Hepatic stellate cell (primary cell): ENCODE measurements at regions not wholly inside any gene's neighbourhood (a gene's known extent, or its start where the extent isn't known, plus 50 kb on each side); places are given as distances from the start of the nearest gene placed in this dataset.

Experiments used
- DNase-seq: peaks from one replicate; pipeline ENCODE4 v3.0.0; 2011; ENCODE audit warnings: low spot score

DNA sequence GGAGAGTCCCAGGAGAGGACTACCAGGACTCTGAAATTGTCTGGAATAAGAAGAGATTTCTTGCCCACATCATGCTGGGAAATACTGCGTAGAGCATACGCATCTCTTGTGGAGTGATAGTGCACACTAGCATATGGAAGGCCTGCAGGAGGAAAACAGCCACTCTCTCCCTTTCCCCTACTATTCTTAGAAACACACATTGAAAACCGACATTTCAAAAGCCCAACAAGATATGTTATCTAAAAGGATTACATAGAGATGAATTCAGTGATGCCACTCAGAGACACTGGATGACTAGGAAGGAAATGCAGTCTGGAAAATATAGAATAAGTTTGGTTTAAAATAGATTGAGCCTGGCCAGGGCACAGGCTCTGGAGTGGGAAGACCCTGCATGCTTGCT lies 388.7 kb upstream of the NBEA start:
- DNase-seq, result no peak

DNA sequence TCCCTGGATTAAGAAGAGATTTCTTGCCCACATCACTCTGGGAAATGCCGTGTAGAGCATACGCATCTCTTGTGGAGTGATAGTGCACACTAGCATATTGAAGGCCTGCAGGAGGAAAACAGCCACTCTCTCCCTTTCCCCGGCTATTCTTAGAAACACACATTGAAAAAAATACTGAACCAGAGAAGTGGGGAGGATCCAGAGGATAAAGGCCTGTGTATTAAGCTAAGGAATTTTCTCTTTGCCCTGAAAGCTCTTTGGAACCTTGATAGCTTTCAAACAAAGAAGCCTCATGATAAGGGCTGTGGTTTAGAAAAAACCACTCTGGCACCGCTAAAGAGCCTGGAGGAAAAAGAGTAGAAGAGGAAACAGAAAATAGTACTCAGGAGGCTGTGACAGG lies 386.1 kb upstream of the NBEA start:
- DNase-seq, result no peak

DNA sequence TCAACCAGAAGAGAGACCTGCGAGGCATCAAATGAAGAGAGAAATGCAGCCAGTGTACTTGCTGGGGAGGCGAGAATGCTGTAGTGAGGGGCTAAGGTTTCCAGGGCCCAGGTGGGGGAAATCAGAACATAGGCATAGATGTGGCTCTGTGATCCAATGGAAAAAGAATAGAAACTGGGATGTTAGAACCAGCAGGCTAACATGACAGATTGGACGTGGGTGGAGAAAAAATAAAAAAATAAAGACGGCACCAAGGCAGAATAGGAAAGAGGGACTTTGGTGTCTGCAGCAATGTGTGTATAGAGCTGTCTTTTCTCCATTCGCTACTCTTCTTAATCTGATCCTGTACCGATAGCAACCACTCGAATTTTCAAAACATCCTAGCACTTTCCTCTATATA lies 381.0 kb upstream of the NBEA start:
- no peak for DNase-seq

DNA sequence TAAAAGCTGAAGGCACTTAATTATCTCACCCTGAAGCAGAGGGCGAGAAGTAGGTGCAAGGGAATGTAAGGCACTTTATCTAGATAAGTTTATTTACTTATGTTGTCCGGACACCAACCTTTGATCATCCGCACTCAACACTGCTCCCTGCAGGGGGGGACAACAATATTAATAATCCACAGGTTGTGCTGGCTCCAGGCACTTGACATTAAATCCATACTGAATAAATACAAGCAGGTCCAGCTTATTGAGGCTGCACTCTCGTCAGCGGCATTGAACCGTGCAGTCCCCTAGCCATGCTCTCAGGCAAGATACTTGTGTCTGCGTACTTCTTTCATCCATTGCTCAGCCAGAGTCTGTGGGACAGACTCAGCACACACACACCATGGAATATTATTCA lies 374.5 kb upstream of the NBEA start:
- DNase-seq, result no peak

DNA sequence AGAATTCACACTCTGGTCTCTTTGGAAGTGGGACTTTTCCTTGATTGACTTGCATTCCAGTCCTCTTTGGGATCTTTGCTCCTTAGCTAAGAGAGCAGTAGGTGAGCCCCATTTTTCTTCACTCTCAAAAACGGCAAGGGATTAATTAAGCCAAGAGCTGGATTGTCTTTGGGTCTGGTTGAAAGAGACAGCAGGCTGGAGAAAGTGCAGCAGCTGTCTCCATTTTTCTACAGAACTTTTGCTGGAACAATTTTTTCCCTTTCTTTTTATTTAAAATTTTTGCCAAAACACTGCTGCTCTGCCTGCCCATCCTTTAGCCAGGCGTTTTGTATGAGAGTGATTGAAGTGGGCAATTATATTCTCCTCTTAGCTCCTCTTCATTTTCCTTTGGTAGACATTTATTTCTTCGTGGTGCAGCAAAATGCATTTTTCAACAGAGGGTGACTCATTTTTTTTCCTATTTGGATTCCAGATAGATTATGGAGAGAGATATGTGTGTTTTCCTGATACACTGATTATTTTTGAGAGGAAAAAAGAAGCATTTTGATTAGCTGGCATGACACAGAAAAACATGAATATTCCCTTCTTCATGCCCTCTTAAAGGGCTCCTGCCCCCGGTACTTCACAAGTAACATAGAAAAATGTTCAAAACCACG lies 371.2 kb upstream of the NBEA start:
- DNase-seq, result no peak

DNA sequence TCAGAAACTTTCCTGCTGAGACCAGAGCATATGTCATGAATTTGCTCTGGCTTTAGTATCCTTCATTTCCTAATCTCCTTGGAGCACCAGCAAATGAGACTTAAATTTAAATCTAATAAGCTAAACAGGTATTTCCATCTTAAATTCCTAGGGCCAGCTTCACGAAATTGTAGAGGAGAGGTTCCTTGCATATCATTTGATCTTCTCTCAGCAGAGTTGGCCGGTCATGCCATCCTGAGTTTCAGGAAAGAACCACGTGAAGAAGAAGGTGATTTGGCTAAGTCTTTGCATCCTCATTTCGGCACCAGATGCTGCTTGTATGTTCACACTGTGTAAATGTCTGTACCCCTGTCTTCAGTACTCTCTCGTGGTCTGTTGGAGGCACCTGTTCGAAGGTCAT lies 370.4 kb upstream of the NBEA start:
- no peak for DNase-seq

DNA sequence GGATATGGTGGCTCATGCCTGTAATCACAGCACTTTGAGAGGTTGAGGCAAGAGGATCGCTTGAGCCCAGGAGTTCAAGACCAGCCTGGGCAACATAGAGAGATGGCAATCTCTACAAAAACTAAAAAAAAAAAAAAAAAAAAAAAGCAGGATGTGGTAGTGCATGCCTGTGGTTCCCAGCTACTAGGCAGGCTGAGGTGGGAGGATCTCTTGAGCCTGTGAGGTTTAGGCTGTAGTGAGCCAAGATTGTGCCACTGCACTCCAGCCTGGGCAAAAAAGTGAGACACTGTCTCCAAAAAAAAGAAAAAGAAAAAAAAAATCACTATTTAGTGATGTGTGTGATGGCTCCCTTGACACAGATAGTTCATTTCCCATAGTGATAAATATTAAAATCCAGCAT lies 365.0 kb upstream of the NBEA start:
- no peak for DNase-seq

DNA sequence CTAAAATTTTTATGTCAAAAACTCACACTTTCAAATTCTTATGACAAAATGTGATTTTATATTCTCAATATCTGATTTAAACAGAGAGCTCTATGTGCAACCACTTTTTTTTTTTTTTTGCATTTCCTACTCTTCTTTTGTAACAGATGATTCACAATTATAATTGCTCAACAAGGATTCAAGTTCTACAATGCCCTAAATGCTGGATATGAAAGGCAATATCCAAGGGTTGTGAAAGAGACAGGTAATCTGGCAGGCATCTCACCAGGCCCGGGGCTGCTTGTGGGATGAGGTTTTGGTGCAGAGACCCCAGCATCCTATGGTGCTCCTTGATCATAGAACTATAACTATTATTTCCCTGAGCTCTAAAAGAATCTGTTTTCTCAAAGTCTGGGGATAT lies 363.6 kb upstream of the NBEA start:
- no peak for DNase-seq

DNA sequence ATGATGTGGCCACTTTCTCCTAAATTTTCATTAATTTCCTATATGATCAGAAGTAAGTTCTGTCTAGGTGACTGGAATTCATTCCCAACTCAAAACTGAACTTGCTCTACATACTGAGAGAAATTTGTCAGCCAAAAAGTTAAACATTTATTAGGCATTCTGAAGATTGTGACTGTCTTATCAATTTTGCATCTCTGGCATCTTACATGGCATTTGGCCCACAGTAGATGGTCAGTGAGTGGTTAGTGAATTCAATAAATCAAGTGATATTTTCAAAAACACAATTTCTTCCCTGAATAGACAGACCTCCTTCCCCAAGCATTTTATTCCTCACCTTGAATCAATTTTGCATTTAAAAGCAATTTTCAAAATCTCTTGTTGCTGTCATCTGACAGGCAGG lies 363.2 kb upstream of the NBEA start:
- DNase-seq, result no peak

DNA sequence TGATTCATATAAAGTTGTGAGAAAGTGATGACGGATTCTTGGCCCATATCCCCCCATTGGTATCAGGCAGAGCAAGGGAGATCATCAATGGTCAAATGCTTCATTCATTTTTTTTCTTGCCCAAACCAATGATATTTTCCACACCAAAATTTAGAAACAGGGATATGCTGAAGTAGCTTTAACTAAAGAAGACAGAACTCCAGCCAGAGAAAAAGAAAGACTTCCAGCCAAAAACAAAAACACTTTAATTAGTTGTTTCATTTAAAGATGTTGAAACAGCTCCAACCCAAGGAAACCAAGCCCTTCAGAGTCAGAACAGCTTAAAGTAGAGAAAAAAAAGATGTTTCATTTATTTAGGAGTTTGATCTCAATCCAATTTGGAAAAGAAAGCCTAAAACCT lies 358.9 kb upstream of the NBEA start:
- DNase-seq, result no peak

DNA sequence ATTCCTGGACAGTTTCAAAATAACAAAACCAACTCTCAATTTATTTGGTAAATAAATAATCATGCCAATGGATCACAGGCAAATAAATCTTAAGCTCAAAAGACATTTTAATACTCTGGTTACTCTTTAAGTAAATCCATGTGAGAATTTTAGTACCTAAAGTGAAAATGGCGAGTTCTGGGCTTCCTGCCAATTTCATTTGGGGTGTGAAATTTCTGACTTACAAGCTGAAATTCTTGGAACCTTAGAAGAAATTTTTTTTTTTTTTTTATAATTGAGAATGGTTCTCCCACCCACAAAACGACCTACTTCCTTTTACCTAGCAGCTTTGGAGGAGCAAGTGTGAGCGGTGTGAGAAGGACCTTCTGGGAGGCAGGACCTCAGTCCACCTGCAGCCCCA lies 354.5 kb upstream of the NBEA start:
- DNase-seq, result no peak

DNA sequence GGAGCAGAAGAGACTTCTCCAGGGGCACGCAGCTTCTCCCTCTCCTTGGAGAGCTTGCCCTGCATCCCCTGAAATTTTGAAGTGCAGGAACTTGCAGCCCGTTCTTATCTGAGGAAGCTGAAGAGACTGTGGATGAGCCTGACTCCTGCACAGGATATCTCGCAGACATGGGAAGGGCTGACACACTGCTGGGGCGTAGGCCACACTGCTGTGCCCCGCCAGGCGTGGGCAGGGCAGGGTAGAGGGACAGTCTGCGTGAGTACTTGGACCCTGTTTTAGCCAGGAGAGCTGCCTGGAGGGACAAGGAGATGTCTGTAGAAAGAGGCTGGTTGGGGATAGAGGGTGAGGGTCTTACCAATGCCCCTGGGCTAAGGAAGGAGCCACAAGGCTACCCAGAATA lies 353.7 kb upstream of the NBEA start:
- no peak for DNase-seq

DNA sequence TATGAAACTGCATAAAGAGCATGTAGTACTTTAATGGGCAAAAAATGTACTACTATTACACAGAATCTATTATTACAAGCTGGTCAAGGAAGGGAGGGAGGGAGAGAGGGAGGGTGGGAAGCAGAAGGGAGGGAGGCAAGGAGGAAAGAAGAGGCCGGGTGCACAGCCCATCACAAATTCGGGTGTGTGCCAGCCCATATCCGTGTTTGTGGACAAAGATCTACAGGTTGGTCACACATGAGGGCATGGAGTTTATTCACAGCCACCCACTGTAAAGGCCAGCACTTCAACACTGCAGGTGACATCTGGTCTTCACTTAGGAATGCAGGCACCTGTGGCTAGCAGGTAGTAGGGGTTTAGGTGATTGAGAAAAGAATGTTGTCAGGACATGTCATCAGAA lies 352.5 kb upstream of the NBEA start:
- DNase-seq, result no peak

DNA sequence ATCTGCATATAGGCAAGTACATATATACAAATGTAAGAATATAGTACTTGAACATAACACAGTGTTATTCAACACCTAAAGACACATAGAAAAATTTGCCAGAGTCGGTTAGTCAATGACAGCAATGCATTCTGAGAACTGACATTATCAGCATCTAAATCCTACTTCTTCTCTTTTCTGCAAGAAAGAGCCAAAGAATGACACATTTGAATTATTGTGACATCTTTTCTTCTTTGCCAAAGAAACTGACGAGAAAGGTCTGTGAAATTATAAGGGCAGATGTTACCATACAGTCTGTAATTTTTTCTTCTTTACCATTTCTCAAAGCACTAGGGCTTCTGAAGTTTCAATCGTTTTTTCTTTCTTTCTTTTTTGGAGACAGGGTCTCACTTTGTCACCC lies 350.9 kb upstream of the NBEA start:
- no peak for DNase-seq

DNA sequence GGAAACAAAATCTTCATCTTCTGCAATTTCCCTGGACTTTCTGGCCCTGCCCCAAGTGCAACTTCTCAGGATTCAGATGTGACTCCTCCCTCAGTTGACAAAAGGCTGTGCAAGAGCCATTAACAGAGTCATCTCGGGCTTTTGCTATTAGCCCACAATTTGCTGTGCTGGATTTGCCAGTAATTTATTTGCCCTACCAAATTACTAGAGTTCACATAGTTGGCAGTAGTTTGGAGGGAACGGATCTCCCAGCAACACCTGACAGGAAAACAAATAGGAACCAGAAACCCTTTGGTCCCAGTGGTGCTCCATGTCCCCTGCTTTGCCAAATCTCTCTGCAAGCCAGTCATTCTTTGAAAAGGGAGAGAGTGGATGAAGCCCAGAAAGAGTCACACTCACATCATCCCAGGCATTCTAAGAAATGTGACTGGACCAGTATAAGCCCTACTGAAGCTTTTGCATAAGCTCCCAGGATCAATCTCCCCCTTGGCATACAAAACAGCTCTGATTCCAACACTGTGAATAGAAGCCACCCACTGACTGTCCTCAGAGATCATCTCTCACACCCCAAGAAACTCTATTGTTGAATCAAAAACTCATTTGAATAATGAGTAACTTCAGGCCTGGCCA lies 350.1 kb upstream of the NBEA start:
- DNase-seq, result no peak

DNA sequence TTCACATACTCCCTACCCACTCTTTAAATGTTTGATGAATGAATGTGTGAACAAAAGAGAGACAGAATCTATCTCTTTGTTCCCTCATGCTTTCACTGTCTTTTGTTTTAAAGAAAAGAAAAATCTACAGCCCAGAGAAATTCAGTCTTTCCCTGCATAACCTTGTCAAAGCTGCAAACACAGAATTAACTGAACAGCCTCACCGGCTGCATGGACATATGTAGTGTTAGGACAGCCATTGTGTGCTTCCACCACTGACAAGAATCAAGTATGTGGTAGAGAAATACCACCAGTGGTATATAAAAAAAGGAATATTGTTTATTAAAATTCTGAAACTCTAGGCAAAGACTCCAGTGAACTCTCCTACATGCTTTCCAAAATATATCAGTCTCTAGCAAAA lies 348.4 kb upstream of the NBEA start:
- no peak for DNase-seq

DNA sequence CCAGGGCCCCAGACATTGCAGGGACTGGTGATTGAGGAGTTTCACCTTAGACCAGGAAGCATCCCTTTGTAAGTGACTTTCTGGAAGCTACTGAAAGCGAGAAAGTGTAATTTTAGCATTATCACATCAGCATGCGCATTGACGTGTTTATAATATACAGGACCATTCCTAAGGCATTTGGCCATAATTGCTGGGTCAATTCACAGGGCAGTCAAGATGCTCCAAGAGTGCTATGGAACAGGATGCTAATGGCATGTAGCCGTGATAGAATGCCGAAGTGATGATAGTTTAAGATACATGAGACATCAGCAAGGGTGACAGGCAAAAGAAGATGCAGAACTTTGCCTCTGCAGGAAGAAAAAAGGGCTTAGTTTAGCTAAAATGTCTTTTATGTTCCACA lies 347.6 kb upstream of the NBEA start:
- no peak for DNase-seq

DNA sequence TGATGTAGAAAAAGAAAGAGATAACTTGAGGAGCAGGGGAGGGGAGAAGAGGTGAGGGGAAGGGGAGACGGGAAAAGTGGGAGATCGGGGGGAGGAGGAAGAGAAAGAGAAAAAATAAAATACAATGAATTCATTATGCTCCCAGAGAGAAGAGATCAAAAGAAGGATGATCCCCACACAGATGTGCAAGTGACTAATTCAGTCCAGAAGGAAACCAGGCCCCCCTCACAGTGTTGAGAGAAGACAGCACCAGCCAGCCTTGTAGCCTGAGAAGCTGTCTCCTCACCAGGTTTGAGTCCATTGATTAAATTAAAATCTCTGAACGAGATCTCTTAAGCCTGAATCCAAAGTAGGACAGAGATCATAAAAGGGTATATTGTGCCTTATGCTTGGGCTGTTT lies 333.7 kb upstream of the NBEA start:
- DNase-seq, result no peak

DNA sequence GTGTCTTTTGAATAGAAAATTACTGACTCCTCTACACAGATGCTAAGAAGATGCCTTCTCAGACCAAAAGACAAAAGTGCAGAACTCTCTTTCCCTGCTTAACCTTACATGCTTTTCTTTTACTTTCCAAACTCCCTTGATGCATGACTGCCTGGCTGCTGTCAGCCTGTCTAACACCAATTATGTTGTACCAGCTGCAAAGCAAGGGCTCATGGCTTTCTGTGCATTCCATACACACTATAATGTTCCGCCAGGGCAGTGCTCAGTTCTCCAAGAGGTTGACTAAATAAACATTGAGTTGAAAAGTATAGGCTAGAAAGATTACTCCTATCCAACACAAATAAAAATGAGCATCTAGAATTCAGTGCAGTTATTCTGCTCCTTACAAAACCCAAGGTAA lies 330.4 kb upstream of the NBEA start:
- DNase-seq, result no peak

DNA sequence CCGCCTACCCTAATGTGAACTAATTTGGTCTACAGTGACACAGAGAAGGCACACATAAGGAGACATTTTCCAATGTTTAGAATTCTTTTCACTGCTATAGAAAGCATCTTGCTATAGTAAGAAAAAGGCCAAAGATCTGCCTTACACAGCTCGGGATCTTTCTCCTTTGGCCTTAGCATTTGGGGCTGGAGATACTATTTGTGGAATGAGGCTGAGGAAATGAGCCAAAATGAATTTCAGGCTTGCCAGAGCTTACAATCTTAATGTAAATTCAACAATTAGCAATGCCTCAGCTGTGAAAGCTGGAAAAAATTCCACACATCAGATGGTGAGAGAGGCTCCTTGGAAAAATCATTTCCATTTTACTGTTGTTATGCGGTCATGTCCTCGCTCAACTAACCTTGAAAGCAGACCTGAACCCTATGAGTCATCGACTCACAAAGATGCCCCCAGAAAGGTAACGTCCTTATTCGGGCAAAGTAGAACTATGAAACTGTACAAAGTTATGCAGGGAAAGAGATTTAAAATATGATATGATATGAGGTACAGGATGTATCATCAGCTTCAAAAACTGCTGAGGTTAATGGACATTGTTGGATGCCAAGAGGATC lies 324.5 kb upstream of the NBEA start:
- no peak for DNase-seq

DNA sequence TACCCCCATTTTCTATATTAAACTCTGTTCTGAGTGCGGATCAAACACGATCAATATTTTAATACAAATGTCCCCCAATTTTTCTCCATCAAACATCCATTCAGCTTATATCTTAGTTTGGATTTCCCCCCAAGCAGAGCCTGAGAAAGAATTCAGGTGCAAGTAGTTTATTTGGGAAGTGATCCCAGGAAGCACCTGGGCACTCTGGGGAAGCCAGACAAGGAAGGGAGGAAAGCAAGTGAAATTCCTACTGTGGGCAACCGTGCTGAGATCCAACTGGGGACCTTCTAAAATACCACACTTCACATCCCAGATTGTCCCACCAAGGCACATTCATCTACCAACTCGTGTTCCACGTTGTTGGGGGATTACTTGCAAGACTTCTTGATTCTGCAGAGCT lies 323.4 kb upstream of the NBEA start:
- no peak for DNase-seq

DNA sequence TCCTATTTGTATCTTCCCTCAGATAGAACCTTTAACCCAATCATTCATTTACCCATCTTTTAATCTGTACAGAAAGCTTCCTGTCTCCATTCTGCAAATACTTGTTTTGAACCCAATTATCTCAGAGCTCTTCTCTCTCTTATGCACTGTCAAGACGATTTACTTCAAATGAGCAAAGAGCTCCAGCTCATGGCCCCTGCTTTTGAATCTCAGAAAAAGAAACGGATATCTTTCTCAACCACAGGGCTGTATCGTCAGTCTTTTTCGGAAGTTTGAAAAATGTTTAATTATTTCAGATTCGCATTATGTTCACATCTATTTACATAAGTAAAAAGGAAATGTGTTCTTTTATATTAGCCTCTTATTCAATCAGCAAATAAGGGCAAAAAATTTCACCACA lies 322.7 kb upstream of the NBEA start:
- no peak for DNase-seq

DNA sequence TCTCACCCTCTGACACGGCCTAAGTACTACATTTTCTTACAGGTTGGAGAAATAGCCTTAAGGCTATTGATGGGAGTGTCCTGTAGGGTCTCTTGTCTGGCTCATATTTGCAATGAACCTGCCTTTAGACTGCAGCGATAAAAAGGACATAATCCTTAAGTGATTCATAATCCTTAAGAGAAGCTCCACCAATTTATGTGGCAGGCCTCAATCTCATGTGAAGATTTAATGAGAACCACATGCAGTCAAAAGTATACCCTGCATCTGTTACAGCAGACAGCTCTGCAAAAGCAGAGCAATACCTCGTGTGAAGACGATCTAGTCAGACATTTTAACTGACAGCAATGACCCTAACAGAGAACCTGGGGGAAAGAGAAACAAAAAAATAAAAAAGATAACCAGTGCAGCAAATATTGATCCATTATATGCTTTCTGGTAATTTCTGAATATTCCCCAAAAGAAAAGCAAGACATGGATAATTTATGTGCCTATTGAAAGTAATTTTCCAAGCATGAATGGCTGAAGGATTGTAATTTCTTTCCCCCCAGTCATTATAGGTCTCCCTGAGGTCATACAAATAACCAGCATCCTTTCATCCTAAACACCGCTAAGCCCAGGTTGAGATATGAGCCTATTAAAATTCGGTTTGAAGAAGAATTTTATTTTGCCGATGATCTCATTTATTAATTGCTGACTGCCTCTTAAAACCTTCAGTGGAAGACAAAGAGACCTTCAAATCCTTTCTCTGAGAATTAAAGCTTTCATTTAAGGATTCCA lies 321.8 kb upstream of the NBEA start:
- DNase-seq, result no peak
